Ovary (tissue), 3 donors: ENCODE measurements at regions not wholly inside any gene's neighbourhood (a gene's known extent, or its start where the extent isn't known, plus 50 kb on each side); places are given as distances from the start of the nearest gene placed in this dataset.

Source experiments
- CTCF ChIP-seq, 3 donors: fragments of 450-650 bp in 2 of 3; fragments of 200-600 bp in 1 of 3; IDR thresholded peaks; one replicate each; pipeline versions ENCODE4 v1.5.1 to v1.8.0; 2016 to 2022; ENCODE audit warnings: antibody characterized with exemption in 3 of 3, mild to moderate bottlenecking in 1 of 3
- POLR2A ChIP-seq: fragments of 450-650 bp; IDR thresholded peaks from one replicate; pipeline ENCODE4 v1.6.1; 2017; ENCODE audit warnings: antibody characterized with exemption, mild to moderate bottlenecking, moderate library complexity
- donor health status: DM: no; HTN: no; CAD: no.

DNA sequence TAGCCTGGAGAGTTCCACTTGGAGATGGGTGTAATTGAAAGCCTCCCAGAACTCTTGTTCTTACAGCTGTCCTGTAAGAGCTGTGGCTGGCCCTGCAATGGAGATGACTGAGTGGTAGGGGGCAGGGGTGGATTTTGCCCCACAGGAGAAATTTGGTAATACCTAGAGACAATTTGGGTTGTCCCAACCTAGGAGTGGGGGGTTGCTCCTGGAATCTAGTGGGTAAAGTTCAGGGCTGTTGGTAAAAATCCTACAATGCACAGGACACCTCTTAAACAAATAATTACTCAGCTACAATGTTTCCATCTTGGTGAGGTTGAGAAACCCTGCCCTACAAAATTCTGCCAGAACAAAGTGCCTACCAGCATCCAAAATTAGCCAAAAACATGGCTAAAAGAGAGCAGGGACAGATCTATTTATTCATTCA lies 181.1 kb upstream of the SH3BP4 start:
- TF ChIP-seq CTCF (IDR thresholded peaks at IDR 0.05) (no peak), POLR2A (no peak)
